ENCODE measurements at regions not wholly inside any gene's neighbourhood (a gene's known extent, or its start where the extent isn't known, plus 50 kb on each side); places are given as distances from the start of the nearest gene placed in this dataset.

DNA sequence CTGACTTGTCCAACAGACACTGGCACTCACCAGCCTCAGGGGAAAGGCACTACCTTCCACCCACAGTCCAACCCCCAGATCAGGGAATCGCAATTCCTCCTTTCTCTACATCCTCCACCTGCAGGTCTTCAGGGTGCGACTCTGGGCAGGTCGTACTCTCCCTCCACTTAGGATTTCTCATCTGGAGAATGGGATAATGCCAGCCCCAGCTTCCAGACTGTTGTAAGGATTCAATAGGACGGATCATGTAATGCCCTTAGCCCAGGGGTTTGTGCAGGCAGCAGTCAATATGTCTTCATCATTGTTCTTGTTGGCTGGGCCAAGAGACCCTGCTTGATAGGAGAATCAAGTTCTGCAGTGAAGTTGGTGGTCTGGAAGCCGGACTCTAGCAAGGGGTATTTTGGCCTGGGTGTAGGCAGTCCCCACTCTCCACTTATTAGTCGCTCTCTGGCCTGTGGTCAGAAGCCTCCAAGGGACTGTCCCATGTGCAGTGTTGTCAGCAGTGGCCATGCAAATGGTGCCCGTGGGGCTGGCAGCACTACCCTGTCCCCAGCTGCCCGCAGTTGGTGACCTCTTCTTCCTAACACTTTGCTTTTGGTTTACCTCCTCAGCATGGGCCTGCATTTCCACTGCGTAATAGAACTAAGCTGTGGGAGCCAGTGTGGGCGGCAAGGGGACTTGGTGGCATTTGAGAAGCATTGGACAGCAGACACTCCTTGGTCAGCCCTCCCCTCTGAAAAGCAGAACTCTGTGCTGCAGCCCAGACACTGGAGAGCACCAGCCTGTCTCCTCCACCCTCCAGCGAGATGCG is 172.4 kb upstream of the HS6ST1 start:
- H3K4me3 ChIP-seq (ENCODE audit: low read depth, low read length), result no peak overlapping the region
- DNase-seq (ENCODE audit: low read depth), result no peak

DNA sequence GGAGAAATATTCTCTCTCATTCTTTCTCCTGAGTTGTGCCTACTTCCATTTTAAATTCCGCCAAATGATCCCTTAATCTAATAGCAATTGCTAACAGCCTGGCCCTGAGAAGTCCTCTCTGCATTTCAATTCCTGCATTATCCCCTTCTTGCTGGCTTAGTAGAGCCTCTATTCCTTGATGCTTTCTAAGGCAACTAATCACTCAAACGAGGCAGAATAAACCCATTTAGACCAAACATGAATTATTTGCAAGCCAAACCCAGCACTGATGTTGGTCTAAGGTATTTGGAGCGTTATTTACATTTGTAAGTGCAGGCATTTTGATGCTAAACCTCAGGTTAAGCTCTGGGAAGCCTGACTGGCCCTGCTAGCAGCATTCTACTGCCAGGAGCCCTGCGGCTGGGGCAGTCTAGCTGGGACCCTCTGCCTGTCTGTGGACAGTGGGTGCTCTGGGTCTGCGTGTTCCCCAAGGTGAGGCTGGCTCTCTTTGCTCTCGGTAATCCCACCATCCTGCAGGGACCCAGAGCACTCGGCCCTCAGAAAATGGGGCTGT is 173.1 kb upstream of the HS6ST1 start:
- no peak for DNase-seq (ENCODE audit: low read depth)
- H3K4me3 ChIP-seq (ENCODE audit: low read depth, low read length), result no peak overlapping the region
- TF ChIP-seq, protein P1, sequence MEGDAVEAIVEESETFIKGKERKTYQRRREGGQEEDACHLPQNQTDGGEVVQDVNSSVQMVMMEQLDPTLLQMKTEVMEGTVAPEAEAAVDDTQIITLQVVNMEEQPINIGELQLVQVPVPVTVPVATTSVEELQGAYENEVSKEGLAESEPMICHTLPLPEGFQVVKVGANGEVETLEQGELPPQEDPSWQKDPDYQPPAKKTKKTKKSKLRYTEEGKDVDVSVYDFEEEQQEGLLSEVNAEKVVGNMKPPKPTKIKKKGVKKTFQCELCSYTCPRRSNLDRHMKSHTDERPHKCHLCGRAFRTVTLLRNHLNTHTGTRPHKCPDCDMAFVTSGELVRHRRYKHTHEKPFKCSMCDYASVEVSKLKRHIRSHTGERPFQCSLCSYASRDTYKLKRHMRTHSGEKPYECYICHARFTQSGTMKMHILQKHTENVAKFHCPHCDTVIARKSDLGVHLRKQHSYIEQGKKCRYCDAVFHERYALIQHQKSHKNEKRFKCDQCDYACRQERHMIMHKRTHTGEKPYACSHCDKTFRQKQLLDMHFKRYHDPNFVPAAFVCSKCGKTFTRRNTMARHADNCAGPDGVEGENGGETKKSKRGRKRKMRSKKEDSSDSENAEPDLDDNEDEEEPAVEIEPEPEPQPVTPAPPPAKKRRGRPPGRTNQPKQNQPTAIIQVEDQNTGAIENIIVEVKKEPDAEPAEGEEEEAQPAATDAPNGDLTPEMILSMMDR (IDR thresholded peaks at IDR 0.05; ENCODE audit: control insufficient read depth, extremely low read depth, insufficient read depth), result no peak

More for the DNA sequence above, 172.4 kb upstream of the HS6ST1 start:
- TF ChIP-seq, protein P1 (IDR thresholded peaks at IDR 0.05; ENCODE audit: control insufficient read depth, extremely low read depth, insufficient read depth), result no peak

DNA sequence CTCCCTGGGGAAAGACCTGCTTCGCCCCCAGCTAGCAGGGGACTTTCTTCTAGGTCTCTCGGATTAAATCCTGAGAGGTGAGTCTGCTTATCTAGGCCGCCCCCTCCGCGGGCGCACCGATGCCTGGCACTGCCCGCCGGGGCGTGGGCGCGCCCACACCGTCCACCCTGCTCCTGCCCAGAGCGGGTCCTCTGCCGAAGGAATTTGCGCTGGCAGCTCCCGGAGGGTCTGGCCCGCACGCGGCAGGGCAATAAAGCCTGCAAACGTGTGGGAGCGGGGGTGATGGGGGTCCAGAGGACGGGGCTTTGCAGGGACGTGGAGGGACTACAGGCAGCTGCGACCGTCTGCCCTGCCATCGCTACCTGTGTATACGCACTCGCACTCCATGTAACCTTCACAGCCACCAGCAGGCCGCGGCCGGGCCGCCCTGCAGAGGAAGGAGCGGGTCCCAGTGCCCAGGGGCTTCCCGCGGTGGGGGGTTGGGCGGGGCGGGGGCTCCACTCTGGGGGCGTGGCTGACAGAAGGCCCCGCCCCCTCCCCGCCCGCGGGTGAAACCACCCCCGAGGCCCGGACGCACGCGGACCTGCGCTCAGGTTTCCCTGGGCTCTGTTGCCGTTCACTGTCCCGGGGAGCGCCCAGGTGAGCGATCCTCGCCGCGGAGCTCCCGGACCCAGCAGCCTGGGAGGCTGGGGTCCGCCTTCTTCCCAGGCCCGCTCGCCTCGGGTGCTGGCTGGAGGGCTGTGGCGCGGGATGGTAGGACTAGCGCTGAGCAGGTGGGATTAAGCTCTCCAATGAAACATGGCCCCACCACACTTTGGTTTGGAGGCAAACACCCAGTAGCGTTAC is 174.5 kb upstream of the HS6ST1 start:
- no peak overlapping the region for H3K4me3 ChIP-seq (ENCODE audit: low read depth, low read length)
- TF ChIP-seq, protein P1 (IDR thresholded peaks at IDR 0.05; ENCODE audit: control insufficient read depth, extremely low read depth, insufficient read depth), result no peak
- no peak for DNase-seq (ENCODE audit: low read depth)

GRCh38 chr2:128493880-128494279 is 175.2 kb upstream of the HS6ST1 start:
- no peak for DNase-seq (ENCODE audit: low read depth)
- TF ChIP-seq, protein P1 (IDR thresholded peaks at IDR 0.05; ENCODE audit: control insufficient read depth, extremely low read depth, insufficient read depth), result no peak
- H3K4me3 ChIP-seq (ENCODE audit: low read depth, low read length), result no peak overlapping the region

DNA sequence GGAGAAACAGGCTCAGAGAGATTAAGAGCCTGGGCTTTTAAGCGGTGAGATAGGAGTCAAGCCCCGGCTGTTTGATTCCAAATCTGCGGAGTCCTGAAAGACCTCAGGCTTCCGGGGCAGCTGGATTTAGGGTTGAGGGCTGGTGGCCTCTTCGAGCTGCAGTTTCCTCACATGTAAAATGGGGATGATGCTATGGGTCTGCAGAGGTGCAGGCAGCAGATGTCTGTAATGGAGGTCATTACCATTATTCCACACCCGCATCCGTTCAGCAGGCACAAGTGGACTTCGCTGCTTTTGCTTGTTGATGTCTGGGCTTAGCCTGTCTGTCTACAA is 175.6 kb upstream of the HS6ST1 start:
- no peak for DNase-seq (ENCODE audit: low read depth)
- H3K4me3 ChIP-seq (ENCODE audit: low read depth, low read length), result no peak overlapping the region
- TF ChIP-seq, protein P1 (IDR thresholded peaks at IDR 0.05; ENCODE audit: control insufficient read depth, extremely low read depth, insufficient read depth), result no peak

GRCh38 chr2:128494640-128495321 is 176.1 kb upstream of the HS6ST1 start:
- TF ChIP-seq, protein P1 (IDR thresholded peaks at IDR 0.05; ENCODE audit: control insufficient read depth, extremely low read depth, insufficient read depth), result no peak
- no peak for DNase-seq (ENCODE audit: low read depth)
- H3K4me3 ChIP-seq (ENCODE audit: low read depth, low read length), result no peak overlapping the region

All from LNCaP clone FGC (cell line).